Activated CD4-positive, alpha-beta T cell treated with anti-CD3 and anti-CD28 coated beads, Interleukin-2, amount 50 U/mL, for 24 hours (primary cell): ENCODE measurements at regions not wholly inside any gene's neighbourhood (a gene's known extent, or its start where the extent isn't known, plus 50 kb on each side); places are given as distances from the start of the nearest gene placed in this dataset.
"Not testable (repeated sequence)": the region's sequence is repeated elsewhere in the genome, so short reads cannot be mapped to it uniquely, and the experiment has no call there.

Experiments used
- DNase-seq, 2 donors: peaks; one replicate each; pipeline ENCODE4 v3.0.0-alpha.2; 2020; ENCODE audit warnings: low read depth in 1 of 2, low spot score in 1 of 2

DNA sequence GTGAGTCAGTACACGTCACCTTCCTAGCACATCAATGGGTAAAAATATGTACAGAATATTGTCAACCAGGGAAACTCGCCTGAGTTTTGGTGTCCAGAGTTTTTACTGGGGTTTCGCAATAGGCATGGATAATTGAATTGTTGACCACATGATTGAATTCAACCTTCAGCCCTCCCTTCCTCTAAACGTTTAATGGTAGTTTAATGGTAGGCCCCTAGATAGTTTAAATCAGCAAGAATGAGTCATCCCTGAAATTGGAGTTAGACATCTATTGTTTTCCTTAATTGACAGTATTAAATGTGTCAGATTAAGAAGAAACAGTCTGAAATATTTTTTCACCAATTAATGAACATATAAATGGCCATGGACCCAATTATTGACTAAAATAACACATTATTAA, 57.8 kb upstream of the CACNA2D1 start:
- DNase-seq: no peak

DNA sequence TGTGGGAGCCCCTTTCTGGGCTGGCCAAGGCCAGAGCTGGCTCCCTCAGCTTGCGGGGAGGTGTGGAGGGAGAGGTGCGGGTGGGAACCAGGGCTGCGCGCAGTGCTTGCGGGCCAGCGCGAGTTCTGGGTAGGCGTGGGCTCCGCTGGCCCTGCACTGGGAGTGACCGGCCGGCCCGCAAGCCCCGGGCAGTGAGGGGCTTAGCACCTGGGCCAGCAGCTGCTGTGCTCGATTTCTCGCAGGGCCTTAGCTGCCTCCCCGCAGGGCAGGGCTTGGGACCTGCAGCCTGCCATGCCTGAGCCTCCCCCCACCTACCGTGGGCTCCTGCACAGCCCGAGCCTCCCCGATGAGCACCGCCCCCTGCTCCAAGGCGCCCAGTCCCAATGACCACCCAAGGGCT, 56.0 kb upstream of the CACNA2D1 start:
- not testable (repeated sequence) for DNase-seq

DNA sequence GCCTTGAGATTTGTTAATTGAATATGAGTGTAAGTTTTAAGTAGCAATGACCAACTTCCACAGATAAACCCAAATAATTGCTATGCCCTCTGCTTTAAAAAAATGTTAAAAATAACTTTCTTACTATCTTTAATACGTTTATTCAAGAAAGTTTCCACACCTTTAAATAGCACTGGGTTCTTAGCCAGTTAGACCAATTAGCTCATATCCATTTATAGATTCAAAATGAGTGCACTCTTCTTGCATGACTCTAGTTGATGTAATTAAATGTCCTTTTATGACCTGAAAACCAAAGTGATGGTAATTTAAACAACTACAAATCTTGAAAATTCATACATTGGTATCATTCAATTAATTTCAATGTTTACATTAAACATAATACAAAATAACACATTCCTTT, 50.8 kb upstream of the CACNA2D1 start:
- no peak for DNase-seq
